T-helper 2 cell treated with Interferon-gamma antibody and Interleukin-4, amounts not matched to agents 100 ng/mL and 5 ng/mL, for 36 hours (primary cell): ENCODE measurements at regions not wholly inside any gene's neighbourhood (a gene's known extent, or its start where the extent isn't known, plus 50 kb on each side); places are given as distances from the start of the nearest gene placed in this dataset.
"Not testable (repeated sequence)": the region's sequence is repeated elsewhere in the genome, so short reads cannot be mapped to it uniquely, and the experiment has no call there.

Experiments
- intact Hi-C: fragments of 100-400 bp; cut with micrococcal nuclease; formaldehyde crosslinking; loops from one replicate; pipeline ENCODE4 v1.15.1; 2023

- intact Hi-C loops, result no loop called here
These were observed 210.5 kb upstream of the C16orf82 start for GRCh38 chr16:26856271-26856670.

GRCh38 chr16:26856791-26857190, 209.9 kb upstream of the C16orf82 start:
- intact Hi-C loops, result no loop called here

- intact Hi-C loops, result no loop called here
These were observed 209.4 kb upstream of the C16orf82 start for GRCh38 chr16:26857371-26857770.

- intact Hi-C loops, result no loop called here
These were observed 206.2 kb upstream of the C16orf82 start for GRCh38 chr16:26860506-26860905.

GRCh38 chr16:26863931-26864330, 202.8 kb upstream of the C16orf82 start:
- intact Hi-C loops, result no loop called here

GRCh38 chr16:26874318-26874717, 192.4 kb upstream of the C16orf82 start:
- intact Hi-C loops, result not testable (repeated sequence)

GRCh38 chr16:26877421-26877820, 189.3 kb upstream of the C16orf82 start:
- intact Hi-C loops, result no loop called here

GRCh38 chr16:26885674-26886073, 181.1 kb upstream of the C16orf82 start:
- intact Hi-C loops, result no loop called here

- intact Hi-C loops, result no loop called here
These were observed 177.0 kb upstream of the C16orf82 start for GRCh38 chr16:26889740-26890139.

GRCh38 chr16:26898200-26898599, 168.5 kb upstream of the C16orf82 start:
- intact Hi-C loops, result no loop called here

- intact Hi-C loops, result no loop called here
These were observed 165.4 kb upstream of the C16orf82 start for GRCh38 chr16:26901196-26901861.

GRCh38 chr16:26901983-26902382, 164.7 kb upstream of the C16orf82 start:
- intact Hi-C loops, result no loop called here

- intact Hi-C loops, result no loop called here
These were observed 161.4 kb upstream of the C16orf82 start for GRCh38 chr16:26905336-26905735.

GRCh38 chr16:26909623-26910022, 157.1 kb upstream of the C16orf82 start:
- intact Hi-C loops, result no loop called here

GRCh38 chr16:26911436-26911835, 155.3 kb upstream of the C16orf82 start:
- intact Hi-C loops, result no loop called here

GRCh38 chr16:26913851-26914250, 152.9 kb upstream of the C16orf82 start:
- intact Hi-C loops, result no loop called here

GRCh38 chr16:26930786-26931581, 135.7 kb upstream of the C16orf82 start:
- intact Hi-C loops, result no loop called here

GRCh38 chr16:26950636-26951035, 116.1 kb upstream of the C16orf82 start:
- intact Hi-C loops, result no loop called here

GRCh38 chr16:26951950-26952349, 114.8 kb upstream of the C16orf82 start:
- intact Hi-C loops, result no loop called here

- intact Hi-C loops, result no loop called here
These were observed 114.3 kb upstream of the C16orf82 start for GRCh38 chr16:26952411-26952810.

GRCh38 chr16:26957283-26957859, 109.4 kb upstream of the C16orf82 start:
- intact Hi-C loops, result no loop called here

GRCh38 chr16:26959416-26960009, 107.2 kb upstream of the C16orf82 start:
- intact Hi-C loops, result loop anchor here (5.0 kb wide), 1 partner anchor 498 kb away; no protein-coding TSS in a partner anchor
